AG10803 (cell line): ENCODE measurements at regions not wholly inside any gene's neighbourhood (a gene's known extent, or its start where the extent isn't known, plus 50 kb on each side); places are given as distances from the start of the nearest gene placed in this dataset.

Experiments
- DNase-seq: peaks from one replicate; pipeline ENCODE4 v3.0.0; 2010; ENCODE audit warnings: low read depth
- H3K4me3 ChIP-seq: 2 replicates; pipeline ENCODE4 v1.5.1; 2011; ENCODE audit warnings: mild to moderate bottlenecking, low read length, control low read depth
- TF ChIP-seq, protein P1 (sequence below): conservative IDR thresholded peaks from 2 replicates; pipeline ENCODE4 v1.5.1; 2011; ENCODE audit warnings: mild to moderate bottlenecking, low read length, control low read depth, inconsistent platforms

DNA sequence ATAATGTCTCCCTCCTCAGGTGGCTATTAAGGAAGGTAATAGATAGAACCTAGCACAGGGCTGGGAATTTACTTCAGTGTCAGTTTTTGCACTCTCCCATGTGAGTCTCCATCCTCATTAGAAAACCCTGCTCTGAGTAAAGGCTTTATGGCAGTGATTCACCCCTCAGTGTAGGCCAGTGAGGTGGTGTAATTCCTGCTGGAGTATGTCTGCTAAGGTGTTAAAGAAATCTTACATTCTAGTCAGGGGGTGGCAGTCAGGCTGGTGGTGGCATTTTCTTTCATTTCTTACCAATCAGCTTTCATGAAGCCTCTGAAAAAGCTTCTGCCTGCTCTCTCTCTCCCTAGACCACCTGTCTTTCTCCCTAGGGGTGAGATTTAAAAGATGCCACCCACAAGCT is 138.8 kb upstream of the CCL2 start:
- no peak overlapping the region for H3K4me3 ChIP-seq
- TF ChIP-seq, protein P1, sequence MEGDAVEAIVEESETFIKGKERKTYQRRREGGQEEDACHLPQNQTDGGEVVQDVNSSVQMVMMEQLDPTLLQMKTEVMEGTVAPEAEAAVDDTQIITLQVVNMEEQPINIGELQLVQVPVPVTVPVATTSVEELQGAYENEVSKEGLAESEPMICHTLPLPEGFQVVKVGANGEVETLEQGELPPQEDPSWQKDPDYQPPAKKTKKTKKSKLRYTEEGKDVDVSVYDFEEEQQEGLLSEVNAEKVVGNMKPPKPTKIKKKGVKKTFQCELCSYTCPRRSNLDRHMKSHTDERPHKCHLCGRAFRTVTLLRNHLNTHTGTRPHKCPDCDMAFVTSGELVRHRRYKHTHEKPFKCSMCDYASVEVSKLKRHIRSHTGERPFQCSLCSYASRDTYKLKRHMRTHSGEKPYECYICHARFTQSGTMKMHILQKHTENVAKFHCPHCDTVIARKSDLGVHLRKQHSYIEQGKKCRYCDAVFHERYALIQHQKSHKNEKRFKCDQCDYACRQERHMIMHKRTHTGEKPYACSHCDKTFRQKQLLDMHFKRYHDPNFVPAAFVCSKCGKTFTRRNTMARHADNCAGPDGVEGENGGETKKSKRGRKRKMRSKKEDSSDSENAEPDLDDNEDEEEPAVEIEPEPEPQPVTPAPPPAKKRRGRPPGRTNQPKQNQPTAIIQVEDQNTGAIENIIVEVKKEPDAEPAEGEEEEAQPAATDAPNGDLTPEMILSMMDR, result no peak
- DNase-seq, result no peak

DNA sequence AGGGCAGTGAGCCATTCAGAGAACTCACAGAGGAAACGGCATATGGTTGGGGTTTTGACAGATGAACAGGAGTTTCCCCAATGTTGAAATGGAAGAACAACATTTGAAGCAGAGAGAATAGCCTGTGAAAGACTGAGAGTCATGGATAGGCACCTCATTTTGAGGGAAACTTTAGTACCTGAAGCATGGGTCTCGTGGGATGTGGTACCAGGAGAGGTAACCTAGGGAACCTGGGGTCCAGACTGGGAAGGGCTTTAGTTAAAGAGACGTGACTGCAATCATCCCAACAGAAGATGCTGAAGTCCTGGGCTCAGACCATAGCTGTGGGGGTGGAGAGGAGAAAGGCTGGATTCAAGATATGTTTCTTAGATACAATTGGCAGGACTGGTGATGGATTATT is 137.8 kb upstream of the CCL2 start:
- TF ChIP-seq, protein P1, result no peak
- no peak overlapping the region for H3K4me3 ChIP-seq
- DNase-seq, result no peak

DNA sequence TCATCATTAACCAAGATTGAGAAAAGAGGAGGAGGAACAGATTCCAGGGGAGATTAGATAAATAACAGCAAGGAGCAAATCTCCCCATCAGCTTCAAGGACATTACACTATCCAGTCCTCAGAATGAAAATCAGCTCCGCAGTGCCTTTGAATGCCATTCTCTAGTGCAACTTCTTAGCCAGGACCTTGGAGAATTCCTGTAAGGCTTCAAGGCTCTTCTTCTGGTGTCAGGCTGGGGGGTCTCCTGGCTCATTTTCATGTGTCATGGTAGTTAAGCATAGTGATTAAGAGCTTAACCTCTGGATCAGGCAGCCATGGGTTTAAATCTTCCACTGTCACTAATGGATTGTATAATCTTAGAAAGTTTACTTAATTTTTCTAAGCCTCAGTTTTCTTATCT is 137.3 kb upstream of the CCL2 start:
- no peak for DNase-seq
- no peak overlapping the region for H3K4me3 ChIP-seq
- TF ChIP-seq, protein P1, result no peak

DNA sequence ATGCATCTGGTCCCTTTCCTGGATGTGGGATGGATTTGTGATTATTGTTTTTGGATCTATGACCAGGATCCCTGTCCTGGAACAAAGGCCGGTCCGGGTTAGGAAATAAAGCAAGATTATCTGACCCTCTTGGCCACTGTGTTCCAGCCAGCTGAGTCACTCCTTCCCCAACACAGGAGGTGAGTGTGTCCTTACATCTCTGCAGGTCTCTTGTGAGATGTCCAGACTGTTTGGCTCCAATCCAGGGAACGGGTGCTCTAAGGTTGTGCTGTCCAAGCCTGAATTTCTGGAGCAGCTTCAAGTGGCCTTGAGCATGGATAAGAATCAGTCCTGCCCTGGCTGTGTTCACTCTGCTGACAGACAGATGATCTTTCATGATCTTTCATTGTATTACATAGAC is 136.5 kb upstream of the CCL2 start:
- no peak for DNase-seq
- TF ChIP-seq, protein P1, result no peak
- no peak overlapping the region for H3K4me3 ChIP-seq

DNA sequence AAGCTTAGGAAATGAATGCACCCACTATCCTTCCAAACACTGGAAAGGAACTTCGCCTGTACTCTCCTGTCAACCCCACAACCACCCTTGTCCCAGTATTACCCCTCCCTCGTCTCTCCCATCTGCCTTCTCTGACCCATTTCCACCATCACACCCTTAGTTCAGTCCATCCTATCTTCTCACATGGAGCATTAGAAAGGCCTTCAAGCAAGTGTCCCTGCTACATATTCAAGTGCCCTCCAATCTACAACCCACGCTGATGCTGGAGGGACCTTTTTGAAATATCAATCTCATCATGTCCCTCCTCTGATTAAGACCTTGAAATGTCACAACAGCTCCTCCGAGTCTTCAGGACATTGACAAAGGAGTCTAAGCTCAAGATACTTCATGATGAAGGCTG is 133.8 kb upstream of the CCL2 start:
- TF ChIP-seq, protein P1, result no peak
- no peak overlapping the region for H3K4me3 ChIP-seq
- no peak for DNase-seq

DNA sequence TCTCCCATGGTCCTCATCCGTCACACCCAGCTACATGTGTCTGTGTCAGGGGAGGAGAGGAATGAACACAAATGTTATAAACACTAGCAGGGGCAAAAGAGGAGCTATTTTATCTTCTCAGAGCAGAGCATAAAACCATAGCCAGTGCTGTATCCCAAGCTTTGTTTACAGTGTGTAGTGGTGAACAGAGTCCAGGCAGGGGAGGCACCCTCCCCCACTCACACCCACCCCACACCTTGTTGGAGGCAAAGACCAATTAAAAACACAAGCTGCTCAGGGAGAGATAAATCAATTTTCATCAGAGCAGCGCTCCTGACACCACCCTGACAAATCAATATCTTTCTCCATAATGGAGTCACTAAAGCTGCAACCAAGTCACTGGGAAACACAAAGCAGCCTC is 132.6 kb upstream of the CCL2 start:
- DNase-seq, result no peak
- TF ChIP-seq, protein P1, result no peak
- no peak overlapping the region for H3K4me3 ChIP-seq

DNA sequence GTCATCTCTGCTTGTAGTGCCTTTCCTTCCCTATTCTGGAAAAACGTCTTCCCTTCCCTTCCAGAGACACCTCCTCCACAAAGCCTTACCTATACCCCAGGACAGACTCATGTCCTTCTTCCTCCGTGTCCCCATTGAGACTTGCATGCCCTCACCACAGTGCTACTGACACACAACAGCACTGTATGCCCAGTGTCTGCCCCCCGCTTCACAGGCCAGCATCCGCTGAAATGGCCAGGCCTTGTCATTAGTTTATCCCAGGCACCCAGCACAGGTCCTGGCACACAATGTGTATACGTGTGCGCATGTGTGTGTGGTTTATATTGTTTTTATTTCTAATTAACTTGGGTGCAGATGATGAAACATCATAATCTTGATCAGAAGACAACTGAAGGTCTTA is 130.1 kb upstream of the CCL2 start:
- no peak overlapping the region for H3K4me3 ChIP-seq
- DNase-seq, result no peak
- TF ChIP-seq, protein P1, result no peak
